ENCODE measurements at regions not wholly inside any gene's neighbourhood (a gene's known extent, or its start where the extent isn't known, plus 50 kb on each side); places are given as distances from the start of the nearest gene placed in this dataset.

DNA sequence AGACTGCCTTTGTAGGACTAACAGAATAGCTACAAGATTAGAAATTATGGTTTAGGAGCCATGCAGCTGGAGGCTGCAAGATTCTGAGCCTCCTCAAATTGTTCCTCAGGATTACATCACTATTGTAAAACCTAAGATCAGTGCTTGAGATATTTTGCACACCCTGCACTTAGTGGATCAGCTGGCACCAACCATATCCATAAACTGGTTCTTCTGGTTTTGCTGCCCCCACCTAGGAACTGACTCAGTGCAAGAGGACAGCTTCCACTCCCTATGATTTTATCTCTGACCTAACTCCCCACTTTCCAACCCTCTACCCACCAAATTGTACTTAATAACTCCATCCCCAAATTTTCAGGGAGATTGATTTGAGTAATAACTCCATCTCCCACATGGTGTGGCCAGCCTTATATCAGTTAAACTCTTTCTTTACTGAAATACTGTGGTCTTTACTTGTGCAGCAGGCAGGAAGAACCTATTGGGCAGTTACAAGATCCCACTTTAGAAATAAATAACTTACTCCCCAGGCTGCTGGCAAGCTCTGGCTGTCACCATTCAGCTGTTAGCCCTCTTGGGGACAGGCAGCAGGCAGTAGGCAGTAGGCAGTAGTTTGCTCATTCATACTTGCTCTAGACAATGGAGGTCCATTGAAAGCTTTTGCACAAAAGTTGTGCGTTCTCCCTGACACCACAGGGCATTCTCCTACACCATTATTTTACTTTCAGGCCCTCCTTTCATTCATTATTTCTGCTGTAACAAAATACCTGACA, 119.0 kb downstream of the SLC17A6 start (continued):
- TF ChIP-seq, protein P1, sequence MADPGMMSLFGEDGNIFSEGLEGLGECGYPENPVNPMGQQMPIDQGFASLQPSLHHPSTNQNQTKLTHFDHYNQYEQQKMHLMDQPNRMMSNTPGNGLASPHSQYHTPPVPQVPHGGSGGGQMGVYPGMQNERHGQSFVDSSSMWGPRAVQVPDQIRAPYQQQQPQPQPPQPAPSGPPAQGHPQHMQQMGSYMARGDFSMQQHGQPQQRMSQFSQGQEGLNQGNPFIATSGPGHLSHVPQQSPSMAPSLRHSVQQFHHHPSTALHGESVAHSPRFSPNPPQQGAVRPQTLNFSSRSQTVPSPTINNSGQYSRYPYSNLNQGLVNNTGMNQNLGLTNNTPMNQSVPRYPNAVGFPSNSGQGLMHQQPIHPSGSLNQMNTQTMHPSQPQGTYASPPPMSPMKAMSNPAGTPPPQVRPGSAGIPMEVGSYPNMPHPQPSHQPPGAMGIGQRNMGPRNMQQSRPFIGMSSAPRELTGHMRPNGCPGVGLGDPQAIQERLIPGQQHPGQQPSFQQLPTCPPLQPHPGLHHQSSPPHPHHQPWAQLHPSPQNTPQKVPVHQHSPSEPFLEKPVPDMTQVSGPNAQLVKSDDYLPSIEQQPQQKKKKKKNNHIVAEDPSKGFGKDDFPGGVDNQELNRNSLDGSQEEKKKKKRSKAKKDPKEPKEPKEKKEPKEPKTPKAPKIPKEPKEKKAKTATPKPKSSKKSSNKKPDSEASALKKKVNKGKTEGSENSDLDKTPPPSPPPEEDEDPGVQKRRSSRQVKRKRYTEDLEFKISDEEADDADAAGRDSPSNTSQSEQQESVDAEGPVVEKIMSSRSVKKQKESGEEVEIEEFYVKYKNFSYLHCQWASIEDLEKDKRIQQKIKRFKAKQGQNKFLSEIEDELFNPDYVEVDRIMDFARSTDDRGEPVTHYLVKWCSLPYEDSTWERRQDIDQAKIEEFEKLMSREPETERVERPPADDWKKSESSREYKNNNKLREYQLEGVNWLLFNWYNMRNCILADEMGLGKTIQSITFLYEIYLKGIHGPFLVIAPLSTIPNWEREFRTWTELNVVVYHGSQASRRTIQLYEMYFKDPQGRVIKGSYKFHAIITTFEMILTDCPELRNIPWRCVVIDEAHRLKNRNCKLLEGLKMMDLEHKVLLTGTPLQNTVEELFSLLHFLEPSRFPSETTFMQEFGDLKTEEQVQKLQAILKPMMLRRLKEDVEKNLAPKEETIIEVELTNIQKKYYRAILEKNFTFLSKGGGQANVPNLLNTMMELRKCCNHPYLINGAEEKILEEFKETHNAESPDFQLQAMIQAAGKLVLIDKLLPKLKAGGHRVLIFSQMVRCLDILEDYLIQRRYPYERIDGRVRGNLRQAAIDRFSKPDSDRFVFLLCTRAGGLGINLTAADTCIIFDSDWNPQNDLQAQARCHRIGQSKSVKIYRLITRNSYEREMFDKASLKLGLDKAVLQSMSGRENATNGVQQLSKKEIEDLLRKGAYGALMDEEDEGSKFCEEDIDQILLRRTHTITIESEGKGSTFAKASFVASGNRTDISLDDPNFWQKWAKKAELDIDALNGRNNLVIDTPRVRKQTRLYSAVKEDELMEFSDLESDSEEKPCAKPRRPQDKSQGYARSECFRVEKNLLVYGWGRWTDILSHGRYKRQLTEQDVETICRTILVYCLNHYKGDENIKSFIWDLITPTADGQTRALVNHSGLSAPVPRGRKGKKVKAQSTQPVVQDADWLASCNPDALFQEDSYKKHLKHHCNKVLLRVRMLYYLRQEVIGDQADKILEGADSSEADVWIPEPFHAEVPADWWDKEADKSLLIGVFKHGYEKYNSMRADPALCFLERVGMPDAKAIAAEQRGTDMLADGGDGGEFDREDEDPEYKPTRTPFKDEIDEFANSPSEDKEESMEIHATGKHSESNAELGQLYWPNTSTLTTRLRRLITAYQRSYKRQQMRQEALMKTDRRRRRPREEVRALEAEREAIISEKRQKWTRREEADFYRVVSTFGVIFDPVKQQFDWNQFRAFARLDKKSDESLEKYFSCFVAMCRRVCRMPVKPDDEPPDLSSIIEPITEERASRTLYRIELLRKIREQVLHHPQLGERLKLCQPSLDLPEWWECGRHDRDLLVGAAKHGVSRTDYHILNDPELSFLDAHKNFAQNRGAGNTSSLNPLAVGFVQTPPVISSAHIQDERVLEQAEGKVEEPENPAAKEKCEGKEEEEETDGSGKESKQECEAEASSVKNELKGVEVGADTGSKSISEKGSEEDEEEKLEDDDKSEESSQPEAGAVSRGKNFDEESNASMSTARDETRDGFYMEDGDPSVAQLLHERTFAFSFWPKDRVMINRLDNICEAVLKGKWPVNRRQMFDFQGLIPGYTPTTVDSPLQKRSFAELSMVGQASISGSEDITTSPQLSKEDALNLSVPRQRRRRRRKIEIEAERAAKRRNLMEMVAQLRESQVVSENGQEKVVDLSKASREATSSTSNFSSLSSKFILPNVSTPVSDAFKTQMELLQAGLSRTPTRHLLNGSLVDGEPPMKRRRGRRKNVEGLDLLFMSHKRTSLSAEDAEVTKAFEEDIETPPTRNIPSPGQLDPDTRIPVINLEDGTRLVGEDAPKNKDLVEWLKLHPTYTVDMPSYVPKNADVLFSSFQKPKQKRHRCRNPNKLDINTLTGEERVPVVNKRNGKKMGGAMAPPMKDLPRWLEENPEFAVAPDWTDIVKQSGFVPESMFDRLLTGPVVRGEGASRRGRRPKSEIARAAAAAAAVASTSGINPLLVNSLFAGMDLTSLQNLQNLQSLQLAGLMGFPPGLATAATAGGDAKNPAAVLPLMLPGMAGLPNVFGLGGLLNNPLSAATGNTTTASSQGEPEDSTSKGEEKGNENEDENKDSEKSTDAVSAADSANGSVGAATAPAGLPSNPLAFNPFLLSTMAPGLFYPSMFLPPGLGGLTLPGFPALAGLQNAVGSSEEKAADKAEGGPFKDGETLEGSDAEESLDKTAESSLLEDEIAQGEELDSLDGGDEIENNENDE (IDR thresholded peaks at IDR 0.05; ENCODE audit: insufficient replicate concordance, low read length) = no peak
- TF ChIP-seq JUN (IDR thresholded peaks at IDR 0.05; ENCODE audit: low read depth, low read length) (no peak), TBP (IDR thresholded peaks at IDR 0.05; ENCODE audit: low read depth, low read length) (no peak), KDM1A (IDR thresholded peaks at IDR 0.05; ENCODE audit: borderline replicate concordance, low read length) (no peak), CHD1 (IDR thresholded peaks at IDR 0.05; ENCODE audit: low read depth, low read length) (no peak), GTF2F1 (IDR thresholded peaks at IDR 0.05; ENCODE audit: borderline replicate concordance, low read depth, low read length) (no peak), JUND (IDR thresholded peaks at IDR 0.05; ENCODE audit: low read length) (no peak), TCF12 (IDR thresholded peaks at IDR 0.05; ENCODE audit: low read depth, low read length) (no peak), BACH1 (IDR thresholded peaks at IDR 0.05; ENCODE audit: low read length) (no peak)
- TF ChIP-seq, protein P2, sequence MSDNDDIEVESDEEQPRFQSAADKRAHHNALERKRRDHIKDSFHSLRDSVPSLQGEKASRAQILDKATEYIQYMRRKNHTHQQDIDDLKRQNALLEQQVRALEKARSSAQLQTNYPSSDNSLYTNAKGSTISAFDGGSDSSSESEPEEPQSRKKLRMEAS (IDR thresholded peaks at IDR 0.05) = no peak

Data from H1 (cell line).